PC-9 (cell line): ENCODE measurements at regions not wholly inside any gene's neighbourhood (a gene's known extent, or its start where the extent isn't known, plus 50 kb on each side); places are given as distances from the start of the nearest gene placed in this dataset.

Experiments
- EZH2 ChIP-seq: fragments of 200-600 bp; sonication (generic); IDR thresholded peaks from 2 replicates; pipeline ENCODE4 v1.8.0; 2017; ENCODE audit warnings: antibody characterized with exemption, low read depth
- TF ChIP-seq, protein P1 (sequence below): fragments of 200-600 bp; sonication (generic); conservative IDR thresholded peaks from 2 replicates; pipeline ENCODE4 v1.6.1; 2017; ENCODE audit warnings: mixed run types, antibody characterized with exemption, mild to moderate bottlenecking, moderate library complexity

DNA sequence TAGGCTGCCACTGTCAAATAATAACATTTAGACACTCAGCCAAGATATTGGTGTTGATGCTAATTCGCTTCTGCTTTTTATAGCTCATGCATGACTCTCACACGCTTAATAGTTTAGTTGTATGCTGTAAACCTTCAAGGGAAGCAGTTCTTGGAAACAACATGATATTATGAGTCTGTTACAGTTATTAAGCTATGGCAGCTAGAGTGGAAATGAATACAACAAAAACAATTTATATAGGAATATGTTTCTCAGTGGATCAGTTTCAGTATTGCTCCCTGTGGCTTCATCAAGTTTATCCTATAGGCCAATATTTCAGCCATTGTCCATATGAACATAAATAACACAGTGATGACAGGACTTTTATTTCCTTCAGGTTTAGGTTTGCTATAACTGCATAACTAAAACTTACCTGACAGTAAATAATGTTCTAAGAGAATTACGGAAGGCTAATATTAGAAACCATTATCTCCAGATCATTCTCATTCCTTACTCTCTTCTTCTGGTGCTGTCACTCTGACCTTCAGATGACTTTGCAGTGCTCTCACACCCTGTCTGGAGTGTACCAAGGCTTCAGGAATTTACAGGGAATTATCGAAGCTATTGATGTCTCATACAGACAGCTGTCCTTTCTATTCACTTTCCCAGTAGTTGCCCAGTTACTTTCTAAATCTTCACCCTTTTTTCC, 555.0 kb downstream of the ANKRD50 start:
- TF ChIP-seq, protein P1, sequence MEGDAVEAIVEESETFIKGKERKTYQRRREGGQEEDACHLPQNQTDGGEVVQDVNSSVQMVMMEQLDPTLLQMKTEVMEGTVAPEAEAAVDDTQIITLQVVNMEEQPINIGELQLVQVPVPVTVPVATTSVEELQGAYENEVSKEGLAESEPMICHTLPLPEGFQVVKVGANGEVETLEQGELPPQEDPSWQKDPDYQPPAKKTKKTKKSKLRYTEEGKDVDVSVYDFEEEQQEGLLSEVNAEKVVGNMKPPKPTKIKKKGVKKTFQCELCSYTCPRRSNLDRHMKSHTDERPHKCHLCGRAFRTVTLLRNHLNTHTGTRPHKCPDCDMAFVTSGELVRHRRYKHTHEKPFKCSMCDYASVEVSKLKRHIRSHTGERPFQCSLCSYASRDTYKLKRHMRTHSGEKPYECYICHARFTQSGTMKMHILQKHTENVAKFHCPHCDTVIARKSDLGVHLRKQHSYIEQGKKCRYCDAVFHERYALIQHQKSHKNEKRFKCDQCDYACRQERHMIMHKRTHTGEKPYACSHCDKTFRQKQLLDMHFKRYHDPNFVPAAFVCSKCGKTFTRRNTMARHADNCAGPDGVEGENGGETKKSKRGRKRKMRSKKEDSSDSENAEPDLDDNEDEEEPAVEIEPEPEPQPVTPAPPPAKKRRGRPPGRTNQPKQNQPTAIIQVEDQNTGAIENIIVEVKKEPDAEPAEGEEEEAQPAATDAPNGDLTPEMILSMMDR, result no peak
- TF ChIP-seq EZH2, result no peak
